ENCODE measurements at regions not wholly inside any gene's neighbourhood (a gene's known extent, or its start where the extent isn't known, plus 50 kb on each side); places are given as distances from the start of the nearest gene placed in this dataset.
"Not testable (repeated sequence)": the region's sequence is repeated elsewhere in the genome, so short reads cannot be mapped to it uniquely, and the experiment has no call there.

DNA sequence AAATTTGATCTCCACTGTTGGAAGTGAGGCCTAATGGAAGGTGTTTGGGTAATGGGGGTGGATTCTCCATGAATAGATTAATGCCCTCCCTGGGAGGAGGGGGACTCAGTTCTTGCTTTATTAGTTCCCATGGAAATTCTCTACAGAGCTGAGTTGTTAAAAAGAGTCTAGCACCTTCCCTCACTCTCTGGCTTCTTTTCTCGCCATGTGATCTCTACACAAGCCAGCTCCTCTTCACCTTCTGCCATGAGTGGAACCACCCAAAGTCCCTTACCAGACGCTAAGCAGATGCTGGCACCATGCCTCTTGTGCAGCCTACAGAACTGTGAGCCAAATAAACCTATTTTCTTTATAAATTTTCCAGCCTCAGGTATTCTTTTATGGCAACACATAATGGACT lies 465.8 kb upstream of the ANO5 start:
- Histone ChIP-seq H2AFZ (no peak overlapping the region), H3K4me1 (no peaks in the 10 kb centered on the region), H3K36me3 (ENCODE audit: control insufficient read depth, insufficient read depth, low read length) (no peaks in the 10 kb centered on the region), H3K79me2 (no peaks in the 10 kb centered on the region), H3K27ac (no peak overlapping the region), H3K27me3 (ENCODE audit: control insufficient read depth, insufficient read depth, low read length) (no peaks in the 10 kb centered on the region), H3K9me3 (ENCODE audit: control insufficient read depth, low read length) (no peaks in the 10 kb centered on the region), H3K4me2 (ENCODE audit: low read length) (no peak overlapping the region), H3K4me3 (ENCODE audit: low read depth, low read length) (no peak overlapping the region), H3K9ac (no peak overlapping the region)
- TF ChIP-seq, protein P1, sequence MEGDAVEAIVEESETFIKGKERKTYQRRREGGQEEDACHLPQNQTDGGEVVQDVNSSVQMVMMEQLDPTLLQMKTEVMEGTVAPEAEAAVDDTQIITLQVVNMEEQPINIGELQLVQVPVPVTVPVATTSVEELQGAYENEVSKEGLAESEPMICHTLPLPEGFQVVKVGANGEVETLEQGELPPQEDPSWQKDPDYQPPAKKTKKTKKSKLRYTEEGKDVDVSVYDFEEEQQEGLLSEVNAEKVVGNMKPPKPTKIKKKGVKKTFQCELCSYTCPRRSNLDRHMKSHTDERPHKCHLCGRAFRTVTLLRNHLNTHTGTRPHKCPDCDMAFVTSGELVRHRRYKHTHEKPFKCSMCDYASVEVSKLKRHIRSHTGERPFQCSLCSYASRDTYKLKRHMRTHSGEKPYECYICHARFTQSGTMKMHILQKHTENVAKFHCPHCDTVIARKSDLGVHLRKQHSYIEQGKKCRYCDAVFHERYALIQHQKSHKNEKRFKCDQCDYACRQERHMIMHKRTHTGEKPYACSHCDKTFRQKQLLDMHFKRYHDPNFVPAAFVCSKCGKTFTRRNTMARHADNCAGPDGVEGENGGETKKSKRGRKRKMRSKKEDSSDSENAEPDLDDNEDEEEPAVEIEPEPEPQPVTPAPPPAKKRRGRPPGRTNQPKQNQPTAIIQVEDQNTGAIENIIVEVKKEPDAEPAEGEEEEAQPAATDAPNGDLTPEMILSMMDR (IDR thresholded peaks at IDR 0.05), result no peak

DNA sequence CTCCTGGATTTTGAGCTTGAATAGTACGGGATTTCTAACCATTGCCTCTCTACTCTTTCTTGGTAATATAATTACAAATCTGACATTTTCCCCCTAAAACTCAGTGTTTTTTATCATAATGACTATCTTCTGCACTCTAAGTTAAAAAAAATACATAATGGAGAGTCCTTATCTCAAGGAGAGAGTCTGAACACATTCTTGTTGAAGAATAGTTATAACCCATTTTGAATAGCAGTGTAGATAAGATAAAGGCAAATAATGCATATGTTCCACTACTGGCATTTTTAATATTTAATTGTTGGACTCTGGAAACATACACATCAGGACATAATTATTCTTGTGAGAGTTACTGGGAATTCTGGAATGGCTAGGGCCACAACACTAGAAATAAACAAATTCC lies 456.5 kb upstream of the ANO5 start:
- no peaks in the 10 kb centered on the region for H3K4me1 ChIP-seq
- H3K36me3 ChIP-seq (ENCODE audit: control insufficient read depth, insufficient read depth, low read length), result no peaks in the 10 kb centered on the region
- TF ChIP-seq, protein P1 (IDR thresholded peaks at IDR 0.05), result no peak
- H3K27me3 ChIP-seq (ENCODE audit: control insufficient read depth, insufficient read depth, low read length), result no peaks in the 10 kb centered on the region
- no peak overlapping the region for H2AFZ ChIP-seq
- no peak overlapping the region for H3K27ac ChIP-seq
- no peak overlapping the region for H3K9ac ChIP-seq
- no peaks in the 10 kb centered on the region for H3K79me2 ChIP-seq
- H3K9me3 ChIP-seq (ENCODE audit: control insufficient read depth, low read length), result no peaks in the 10 kb centered on the region
- no peak overlapping the region for H3K4me3 ChIP-seq (ENCODE audit: low read depth, low read length)
- no peak overlapping the region for H3K4me2 ChIP-seq (ENCODE audit: low read length)

DNA sequence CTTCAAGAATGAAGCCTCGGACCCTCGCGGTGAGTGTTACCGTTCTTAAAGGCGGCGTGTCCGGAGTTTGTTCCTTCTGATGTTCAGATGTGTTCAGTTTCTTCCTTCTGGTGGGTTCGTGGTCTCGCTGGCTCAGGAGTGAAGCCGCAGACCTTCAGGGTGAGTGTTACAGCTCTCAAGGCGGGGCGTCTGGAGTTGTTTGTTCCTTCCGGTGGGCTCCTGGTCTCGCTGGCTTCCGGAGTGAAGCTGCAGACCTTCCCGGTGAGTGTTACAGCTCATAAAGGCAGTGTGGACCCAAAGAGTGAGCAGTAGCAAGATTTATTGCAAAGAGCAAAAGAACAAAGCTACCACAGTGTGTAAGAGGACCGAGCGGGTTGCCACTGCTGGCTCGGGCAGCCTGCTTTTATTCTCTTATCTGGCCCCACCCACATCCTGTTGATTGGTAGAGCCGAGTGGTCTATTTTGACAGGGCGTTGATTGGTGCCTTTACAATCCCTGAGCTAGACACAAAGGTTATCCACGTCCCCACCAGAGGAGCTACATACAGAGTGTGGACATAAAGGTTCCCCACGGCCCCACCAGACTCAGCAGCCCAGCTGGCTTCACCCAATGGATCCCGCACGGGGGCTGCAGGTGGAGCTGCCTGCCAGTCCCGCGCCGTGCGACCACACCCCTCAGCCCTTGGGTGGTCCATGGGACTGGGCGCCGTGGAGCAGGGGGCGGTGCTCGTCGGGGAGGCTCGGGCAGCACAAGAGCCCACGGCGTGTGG lies 440.2 kb upstream of the ANO5 start:
- not testable (repeated sequence) for H2AFZ ChIP-seq; H3K4me2 ChIP-seq (ENCODE audit: low read length); H3K4me3 ChIP-seq (ENCODE audit: low read depth, low read length); H3K27ac ChIP-seq; H3K9ac ChIP-seq; H3K4me1 ChIP-seq; H3K79me2 ChIP-seq; H3K27me3 ChIP-seq (ENCODE audit: control insufficient read depth, insufficient read depth, low read length); H3K36me3 ChIP-seq (ENCODE audit: control insufficient read depth, insufficient read depth, low read length); H3K9me3 ChIP-seq (ENCODE audit: control insufficient read depth, low read length)

DNA sequence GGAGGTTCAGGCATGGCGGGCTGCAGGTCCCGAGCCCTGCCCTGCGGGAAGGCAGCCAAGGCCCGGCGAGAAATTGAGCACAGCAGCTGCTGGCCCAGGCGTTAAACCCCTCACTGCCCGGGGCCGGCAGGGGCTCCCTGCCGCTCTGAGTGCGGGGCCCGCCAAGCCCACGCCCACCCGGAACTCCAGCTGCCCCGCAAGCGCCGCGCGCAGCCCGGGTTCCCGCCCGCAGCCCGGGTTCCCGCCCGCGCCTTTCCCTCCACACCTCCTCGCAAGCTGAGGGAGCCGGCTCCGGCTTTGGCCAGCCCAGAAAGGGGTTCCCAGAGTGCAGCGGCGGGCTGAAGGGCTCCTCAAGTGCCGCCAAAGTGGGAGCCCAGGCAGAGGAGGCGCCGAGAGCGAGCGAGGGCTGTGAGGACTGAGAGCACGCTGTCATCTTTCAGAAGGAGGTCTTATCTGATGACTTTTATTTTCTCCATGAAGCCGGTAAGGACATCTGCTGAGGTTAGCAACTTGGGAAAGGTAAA lies 439.6 kb upstream of the ANO5 start:
- not testable (repeated sequence) for H3K27ac ChIP-seq; H3K36me3 ChIP-seq (ENCODE audit: control insufficient read depth, insufficient read depth, low read length); H3K4me3 ChIP-seq (ENCODE audit: low read depth, low read length); H3K4me1 ChIP-seq; H3K79me2 ChIP-seq; H3K9ac ChIP-seq; H3K4me2 ChIP-seq (ENCODE audit: low read length); H3K27me3 ChIP-seq (ENCODE audit: control insufficient read depth, insufficient read depth, low read length); H3K9me3 ChIP-seq (ENCODE audit: control insufficient read depth, low read length); H2AFZ ChIP-seq

DNA sequence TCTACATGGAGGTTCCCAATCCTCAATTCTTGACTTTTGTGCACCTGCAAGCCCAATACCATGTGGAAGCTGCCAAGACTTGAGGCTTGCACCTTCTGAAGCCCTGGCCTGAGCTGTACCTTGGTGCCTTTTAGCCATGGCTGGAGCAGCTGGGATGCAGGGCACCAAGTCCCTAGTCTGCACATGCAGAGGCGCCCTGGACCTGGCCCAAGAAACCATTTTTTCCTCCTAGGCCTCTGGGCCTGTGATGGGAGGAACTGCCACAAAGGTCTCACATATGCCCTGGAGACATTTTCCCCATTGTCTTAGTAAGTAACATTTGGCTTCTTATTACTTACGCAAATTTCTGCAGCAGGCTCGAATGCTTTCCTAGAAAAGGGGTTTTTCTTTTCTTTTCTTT lies 431.9 kb upstream of the ANO5 start:
- H2AFZ ChIP-seq, result no peak overlapping the region
- no peaks in the 10 kb centered on the region for H3K4me1 ChIP-seq
- no peak overlapping the region for H3K4me2 ChIP-seq (ENCODE audit: low read length)
- no peaks in the 10 kb centered on the region for H3K36me3 ChIP-seq (ENCODE audit: control insufficient read depth, insufficient read depth, low read length)
- H3K4me3 ChIP-seq (ENCODE audit: low read depth, low read length), result no peak overlapping the region
- H3K79me2 ChIP-seq, result no peaks in the 10 kb centered on the region
- H3K27me3 ChIP-seq (ENCODE audit: control insufficient read depth, insufficient read depth, low read length), result no peaks in the 10 kb centered on the region
- no peak overlapping the region for H3K27ac ChIP-seq
- H3K9me3 ChIP-seq (ENCODE audit: control insufficient read depth, low read length), result no peaks in the 10 kb centered on the region
- TF ChIP-seq, protein P1 (IDR thresholded peaks at IDR 0.05), result no peak
- no peak overlapping the region for H3K9ac ChIP-seq

DNA sequence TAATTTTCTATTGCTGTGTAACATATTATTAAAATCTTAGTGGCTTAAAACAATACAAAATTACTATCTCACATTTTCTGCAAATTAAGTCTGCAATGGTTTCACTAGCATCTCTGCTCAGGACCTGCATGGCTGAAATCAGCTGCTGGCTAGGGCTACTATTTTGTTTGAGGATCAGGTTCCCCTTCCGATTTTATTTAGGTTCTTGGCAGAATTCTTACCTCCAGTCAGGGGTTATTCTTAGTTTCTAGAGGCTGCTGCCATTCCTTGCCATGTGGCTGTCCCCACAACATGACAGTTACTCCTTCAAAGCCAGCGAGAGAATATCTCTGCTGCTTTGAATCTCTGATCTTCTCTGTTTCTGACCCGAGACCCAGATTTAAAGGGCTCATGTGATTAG lies 424.5 kb upstream of the ANO5 start:
- no peak overlapping the region for H2AFZ ChIP-seq
- H3K36me3 ChIP-seq (ENCODE audit: control insufficient read depth, insufficient read depth, low read length), result no peaks in the 10 kb centered on the region
- H3K4me2 ChIP-seq (ENCODE audit: low read length), result no peak overlapping the region
- no peaks in the 10 kb centered on the region for H3K79me2 ChIP-seq
- H3K27ac ChIP-seq, result no peak overlapping the region
- H3K9me3 ChIP-seq (ENCODE audit: control insufficient read depth, low read length), result no peaks in the 10 kb centered on the region
- H3K4me3 ChIP-seq (ENCODE audit: low read depth, low read length), result no peak overlapping the region
- TF ChIP-seq, protein P1 (IDR thresholded peaks at IDR 0.05), result no peak
- H3K9ac ChIP-seq, result no peak overlapping the region
- H3K27me3 ChIP-seq (ENCODE audit: control insufficient read depth, insufficient read depth, low read length), result no peaks in the 10 kb centered on the region
- H3K4me1 ChIP-seq, result no peaks in the 10 kb centered on the region
